Stimulated activated CD4-positive, alpha-beta T cell treated with anti-CD3 and anti-CD28 coated beads, Interleukin-1b, Interleukin-23, amount 100 ng/mL, for 24 hours (primary cell): ENCODE measurements at regions not wholly inside any gene's neighbourhood (a gene's known extent, or its start where the extent isn't known, plus 50 kb on each side); places are given as distances from the start of the nearest gene placed in this dataset.

Experiments used
- DNase-seq, 4 experiments: peaks; one replicate each; pipeline ENCODE4 v3.0.0-alpha.2; 2020; ENCODE audit warnings: low read depth in 4 of 4, low spot score in 1 of 4

GRCh38 chr2:129744649-129745048 lies 234.8 kb upstream of the RAB6C start:
- DNase-seq, result no peak

DNA sequence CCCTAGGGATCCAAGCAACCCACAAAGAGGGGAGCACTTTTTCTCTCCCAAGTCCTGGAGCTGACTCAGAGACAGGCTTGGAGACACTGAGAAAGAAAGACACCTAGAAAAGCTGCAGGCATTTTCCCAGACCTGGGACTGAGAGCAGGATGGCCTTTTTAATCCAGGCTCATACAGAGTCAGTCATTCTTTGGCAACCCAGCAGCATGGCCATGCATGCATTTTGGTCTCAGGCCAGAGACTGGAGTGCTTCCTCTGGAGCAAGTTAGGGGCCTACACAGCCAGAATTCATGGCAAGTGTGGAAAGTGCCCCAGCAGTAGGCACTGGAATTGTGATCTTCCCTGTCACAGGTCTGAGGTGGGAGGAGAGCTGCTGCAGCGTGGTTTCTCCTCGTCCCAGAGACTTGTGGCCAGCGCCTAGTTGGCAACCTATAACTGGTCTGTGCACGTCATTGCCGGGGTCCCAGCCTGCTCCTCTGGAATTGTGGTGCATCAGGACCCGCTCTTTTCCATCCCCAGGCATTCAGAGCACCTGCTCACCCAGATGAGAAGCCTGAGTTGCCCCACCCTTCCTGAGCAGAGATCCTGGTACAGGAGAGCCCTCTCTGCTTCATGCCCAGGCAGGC lies 231.9 kb upstream of the RAB6C start:
- no peak for DNase-seq

DNA sequence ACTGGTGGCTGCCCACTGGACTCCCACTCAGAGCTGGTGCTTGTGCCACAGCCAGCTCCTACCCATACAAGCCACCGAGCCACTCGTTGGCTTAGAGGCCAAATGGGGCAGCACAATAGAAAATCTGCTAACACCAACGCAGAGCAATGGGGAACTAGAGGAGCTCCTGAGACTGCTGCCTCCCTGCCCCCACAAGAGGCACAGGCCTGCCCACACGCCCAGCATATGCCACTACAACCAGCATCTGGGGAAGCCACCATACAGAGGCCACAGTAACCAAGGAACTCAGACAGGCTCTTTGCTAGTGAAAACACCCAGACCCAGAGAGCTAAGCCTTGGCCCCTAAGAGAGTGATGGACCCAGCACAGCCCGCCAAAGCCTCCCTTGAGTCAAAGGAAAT lies 231.2 kb upstream of the RAB6C start:
- DNase-seq, result no peak

DNA sequence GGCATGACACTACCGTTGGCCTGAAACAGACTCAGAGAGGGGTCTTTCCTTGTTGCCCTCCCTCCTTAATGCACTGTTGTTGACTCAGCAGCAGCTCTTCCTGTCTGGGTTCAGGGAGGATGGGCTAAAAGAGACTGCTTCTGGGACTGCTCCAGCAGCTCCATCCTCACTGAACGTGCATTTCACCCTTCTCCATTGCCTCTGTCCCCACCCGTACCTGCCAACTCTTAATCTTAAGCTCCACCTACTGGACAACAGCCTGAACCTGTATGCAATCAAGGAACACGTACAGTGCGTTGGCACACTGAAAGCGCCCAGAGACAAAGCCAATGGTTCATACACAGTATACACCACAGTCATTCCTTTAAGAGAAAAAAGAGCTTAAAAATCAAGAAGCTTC lies 230.8 kb upstream of the RAB6C start:
- DNase-seq, result no peak

DNA sequence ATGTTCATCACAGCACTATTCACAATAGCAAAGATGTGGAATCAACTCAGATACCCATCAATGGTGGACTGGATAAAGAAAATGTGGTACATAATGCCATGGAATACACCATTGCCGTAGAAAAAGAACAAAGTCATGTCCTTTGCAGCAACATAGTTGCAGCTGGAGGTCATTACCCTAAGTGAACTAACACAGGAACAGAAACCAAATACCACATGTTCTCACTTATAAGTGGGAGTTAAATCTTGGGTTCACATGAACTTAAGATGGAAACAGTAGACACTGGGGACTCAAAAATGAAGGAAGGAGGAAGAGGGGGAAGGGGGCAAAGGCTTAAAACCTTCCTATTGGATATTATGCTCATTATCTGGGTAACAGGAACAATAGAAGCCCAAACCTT lies 228.1 kb upstream of the RAB6C start:
- no peak for DNase-seq

DNA sequence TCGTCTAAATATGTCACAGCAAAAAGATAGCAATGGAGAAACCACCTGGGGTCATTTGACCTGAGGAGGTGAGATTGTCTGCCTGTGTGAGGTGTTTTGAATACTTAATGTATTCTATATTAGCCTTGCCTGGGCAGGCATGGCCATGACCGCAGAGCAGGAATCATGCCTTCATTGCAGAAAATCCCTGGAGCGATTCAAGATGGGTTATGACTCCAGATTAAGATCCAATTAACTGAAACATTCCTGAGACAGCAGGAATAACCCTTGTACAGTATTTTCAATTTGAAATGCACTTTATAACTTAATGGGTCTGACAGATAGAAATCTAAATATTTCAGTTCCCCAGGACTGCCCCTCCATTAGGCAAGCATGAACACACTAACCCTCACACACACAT lies 227.3 kb upstream of the RAB6C start:
- DNase-seq, result no peak

DNA sequence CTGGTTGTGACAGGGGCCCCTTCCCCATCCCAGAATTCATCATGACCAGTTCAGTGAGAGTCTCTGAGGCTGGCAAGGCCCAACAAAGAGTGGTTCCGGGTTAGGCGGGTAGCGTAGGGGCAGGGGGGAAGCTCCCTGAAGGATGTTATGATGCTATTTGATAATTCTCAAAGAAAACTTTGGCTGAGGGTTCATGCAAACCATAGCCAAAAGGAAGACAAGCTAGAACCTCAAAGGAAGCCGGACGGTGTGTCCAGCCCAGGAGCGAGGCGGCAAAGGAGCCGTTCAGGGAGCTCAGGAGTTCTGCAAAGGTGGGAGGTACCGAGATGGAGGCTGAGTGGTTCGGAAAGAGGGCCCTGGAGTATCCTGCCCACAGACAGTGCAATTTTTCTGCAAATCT lies 226.8 kb upstream of the RAB6C start:
- no peak for DNase-seq

DNA sequence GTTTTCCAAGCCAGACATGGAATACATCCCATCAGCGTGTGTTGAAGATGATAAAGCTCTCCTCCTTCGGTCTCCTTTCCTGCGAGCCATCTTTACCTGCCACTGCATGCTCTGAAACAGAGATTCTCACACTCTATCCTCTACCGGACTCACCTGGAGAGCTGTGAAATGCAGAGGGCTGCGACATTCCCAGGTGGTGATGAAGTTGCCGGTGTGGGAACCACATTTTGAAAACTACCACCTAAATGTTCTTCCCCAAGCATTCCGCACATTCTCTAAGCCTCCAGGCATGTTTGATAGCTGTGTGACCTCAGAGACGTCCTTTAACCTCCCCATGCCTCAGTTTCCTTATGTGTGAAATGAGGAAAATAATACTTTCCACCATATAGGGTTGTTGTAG lies 226.2 kb upstream of the RAB6C start:
- no peak for DNase-seq

- no peak for DNase-seq
Measured at GRCh38 chr2:129754421-129754820, 225.0 kb upstream of the RAB6C start.

DNA sequence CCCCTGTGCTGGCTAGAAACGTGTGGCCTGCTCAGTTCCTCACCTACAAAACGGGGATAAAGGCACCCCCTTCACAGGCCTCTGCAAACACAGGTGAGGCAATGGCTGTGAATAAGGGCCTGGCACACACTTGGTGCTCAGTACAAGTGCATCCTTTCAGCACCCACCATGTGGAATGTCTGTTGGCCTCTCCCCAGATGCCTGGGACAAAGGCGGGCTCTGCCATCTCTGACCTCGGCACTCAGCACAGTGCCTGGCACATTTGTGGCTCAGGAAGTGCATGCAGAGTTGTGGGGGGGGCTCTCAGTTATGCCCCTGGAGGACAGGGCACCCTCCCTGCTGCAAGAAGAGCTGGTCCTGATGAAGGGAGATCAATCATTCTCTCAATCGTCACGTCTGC lies 224.6 kb upstream of the RAB6C start:
- no peak for DNase-seq

DNA sequence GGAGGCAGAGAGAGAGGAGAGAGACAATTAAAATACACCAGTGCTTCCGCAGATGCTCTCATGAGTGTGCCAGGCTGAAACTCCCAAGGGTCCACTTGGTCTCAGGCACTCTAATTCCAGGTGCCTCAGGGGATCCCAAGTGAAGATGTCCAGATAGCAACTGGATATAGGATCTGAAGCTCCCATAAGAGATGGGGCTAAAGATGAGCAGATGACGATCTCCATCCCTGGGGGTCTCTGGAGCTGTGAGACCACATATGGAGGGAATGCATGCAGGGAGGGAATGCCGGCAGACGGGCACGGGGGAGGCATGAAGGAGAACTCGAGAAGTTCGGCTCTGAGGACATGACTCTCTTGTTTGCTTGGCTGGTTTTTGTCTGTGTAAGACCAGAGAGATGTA lies 223.7 kb upstream of the RAB6C start:
- DNase-seq, result no peak

DNA sequence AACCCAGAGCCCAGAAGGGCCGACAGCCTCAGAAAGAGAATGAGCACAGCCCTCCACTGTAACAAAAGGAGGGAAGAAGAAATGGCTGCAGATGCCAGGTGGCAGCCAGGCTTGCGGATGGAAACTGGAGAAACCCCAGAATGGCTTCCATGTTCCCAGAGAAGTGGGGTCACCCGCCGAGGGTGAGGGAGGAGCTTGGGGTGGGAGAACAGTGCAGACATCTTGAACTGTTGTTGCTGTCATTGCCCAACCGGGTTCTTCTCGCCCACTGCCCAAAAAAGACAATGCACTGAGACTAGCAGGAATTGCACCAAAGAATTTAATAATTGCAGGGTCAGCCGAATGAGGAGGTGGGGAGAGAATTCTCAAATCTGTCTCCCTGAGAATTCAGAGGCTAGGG lies 223.2 kb upstream of the RAB6C start:
- DNase-seq, result no peak

GRCh38 chr2:129757366-129757914 lies 222.0 kb upstream of the RAB6C start:
- DNase-seq, result no peak

DNA sequence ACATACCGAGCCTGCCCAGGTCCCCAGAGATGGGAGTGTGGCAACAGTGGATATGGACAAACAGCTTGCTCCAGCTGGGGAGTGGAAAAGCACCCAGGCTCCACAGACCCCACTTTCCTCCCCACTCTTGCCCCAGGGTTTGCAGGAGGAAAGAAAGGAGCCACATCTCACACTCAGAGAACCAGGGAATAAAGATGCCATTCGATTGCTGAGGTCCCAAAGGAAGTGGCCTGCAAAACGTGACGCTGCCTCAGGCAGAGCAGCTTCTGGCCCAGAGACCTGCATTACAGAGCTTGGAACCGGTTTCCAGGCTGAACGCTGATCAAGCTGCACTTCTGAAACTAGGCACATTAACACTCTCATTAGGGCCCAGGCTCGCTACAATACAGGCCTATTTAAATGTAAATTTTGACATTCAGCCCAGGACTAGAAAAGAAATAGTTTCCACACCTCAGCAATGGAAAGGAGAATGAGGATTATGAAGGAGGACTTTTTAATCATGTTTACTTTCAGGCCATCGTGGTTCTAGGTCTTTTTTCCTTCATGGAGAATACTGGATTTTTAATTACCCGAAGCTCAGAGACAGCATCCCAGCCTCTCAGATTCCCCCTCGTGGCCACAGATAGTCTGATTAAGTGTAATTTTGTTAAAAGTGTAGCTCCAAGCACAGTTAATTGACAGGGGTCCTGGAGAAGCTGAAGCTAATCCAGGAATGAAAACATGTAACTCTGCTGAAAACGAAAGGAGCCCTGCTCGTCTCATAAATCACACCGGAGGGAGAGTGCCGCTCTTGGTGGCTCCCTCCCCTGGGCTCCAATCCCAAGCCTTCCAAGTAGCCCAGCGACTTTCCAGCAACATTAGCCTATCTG lies 221.3 kb upstream of the RAB6C start:
- DNase-seq, result no peak

DNA sequence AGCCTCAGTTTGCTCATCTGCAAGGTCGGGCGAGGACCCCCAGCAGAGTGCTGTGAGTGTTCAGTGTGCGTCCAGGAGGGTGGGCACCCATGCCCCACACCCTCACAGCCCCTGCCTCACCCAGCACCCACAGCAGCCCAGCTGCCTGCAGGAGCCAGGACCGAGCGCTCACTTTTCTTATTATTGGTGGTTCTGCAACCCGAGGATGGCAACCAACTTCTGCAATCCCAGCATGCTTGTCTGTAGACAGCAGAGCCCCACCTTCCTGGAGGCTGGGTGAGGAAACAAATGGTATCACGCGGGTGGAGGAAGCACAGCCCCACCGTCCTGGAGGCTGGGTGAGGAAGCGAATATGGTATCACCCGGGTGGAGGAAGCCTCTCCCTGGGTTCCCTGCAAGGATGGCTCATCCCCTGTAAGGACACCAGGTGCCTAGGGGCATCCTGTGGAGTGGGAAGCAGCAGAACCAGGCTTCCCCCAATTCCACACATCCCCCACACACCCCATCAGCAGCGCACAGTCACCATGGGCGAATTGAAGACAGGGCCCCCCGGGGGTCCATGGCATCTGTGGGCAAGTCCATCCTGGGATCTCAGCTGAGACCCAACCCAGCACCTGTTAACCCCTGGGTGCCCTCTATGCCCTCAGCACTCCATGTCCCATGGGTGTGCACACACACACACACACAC lies 220.5 kb upstream of the RAB6C start:
- DNase-seq, result no peak

GRCh38 chr2:129759472-129760010 lies 219.9 kb upstream of the RAB6C start:
- no peak for DNase-seq

DNA sequence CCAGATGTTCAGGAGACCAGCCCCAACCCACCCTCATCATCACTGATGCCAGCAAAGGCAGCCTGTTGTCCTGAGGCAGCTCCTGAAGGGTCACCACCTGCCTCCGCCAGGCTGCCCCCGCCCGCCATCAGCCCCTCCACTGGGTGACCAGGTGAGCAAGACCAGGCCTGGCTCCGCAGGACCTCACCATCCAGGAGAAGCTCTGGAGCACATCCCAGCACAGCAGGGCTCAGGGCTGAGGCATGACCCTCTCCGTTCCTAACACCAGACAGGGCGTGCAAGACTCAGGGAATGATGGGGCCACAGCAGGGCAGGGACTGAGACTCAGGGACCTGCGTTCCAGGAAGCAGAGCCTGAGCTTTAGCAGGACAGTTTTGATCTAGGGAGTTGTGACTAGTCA lies 218.8 kb upstream of the RAB6C start:
- no peak for DNase-seq

- no peak for DNase-seq
Measured at GRCh38 chr2:129761569-129762021, 217.9 kb upstream of the RAB6C start.

- no peak for DNase-seq
Measured at GRCh38 chr2:129762386-129763189, 216.9 kb upstream of the RAB6C start.

GRCh38 chr2:129763190-129763846 lies 216.1 kb upstream of the RAB6C start:
- no peak for DNase-seq
